AG04450 (cell line): ENCODE measurements at regions not wholly inside any gene's neighbourhood (a gene's known extent, or its start where the extent isn't known, plus 50 kb on each side); places are given as distances from the start of the nearest gene placed in this dataset.

ENCODE experiments used
- CTCF ChIA-PET: fragments of 300-600, 350-600 bp; formaldehyde crosslinking; extraction: SDS; loops from one replicate; lab custom pipeline; 2022; ENCODE audit warnings: antibody characterized with exemption, inconsistent platforms; lab: Charles Lee
- POLR2A ChIA-PET: fragments of 350-600 bp; formaldehyde crosslinking; extraction: SDS; loops from one replicate; lab custom pipeline; 2021; ENCODE audit warnings: antibody characterized with exemption, inconsistent platforms; lab: Yijun Ruan, JAX
- DNase-seq: peaks from one replicate; pipeline ENCODE4 v3.0.0-alpha.2; 2011; ENCODE audit warnings: low read depth, low spot score
- H3K27ac ChIP-seq: one replicate; pipeline ENCODE4 v1.5.1; 2012; ENCODE audit warnings: low read depth, low read length, control low read depth
- H3K27me3 ChIP-seq: one replicate; pipeline ENCODE4 v1.6.0; 2012; ENCODE audit warnings: low read length; ENCODE audit not compliant: control insufficient read depth, insufficient read depth
- H3K4me3 ChIP-seq: 2 replicates; pipeline ENCODE4 v1.5.1; 2011; ENCODE audit warnings: mild to moderate bottlenecking, low read depth, low read length, control low read depth
- H3K9me3 ChIP-seq: 2 replicates; pipeline ENCODE4 v1.5.1; 2012; ENCODE audit warnings: low read length; ENCODE audit not compliant: control insufficient read depth, insufficient read depth
- TF ChIP-seq, protein P1 (sequence below): IDR thresholded peaks from 2 replicates; pipeline ENCODE4 v1.5.1; 2011; ENCODE audit warnings: low read depth, low read length, control low read depth, inconsistent platforms

DNA sequence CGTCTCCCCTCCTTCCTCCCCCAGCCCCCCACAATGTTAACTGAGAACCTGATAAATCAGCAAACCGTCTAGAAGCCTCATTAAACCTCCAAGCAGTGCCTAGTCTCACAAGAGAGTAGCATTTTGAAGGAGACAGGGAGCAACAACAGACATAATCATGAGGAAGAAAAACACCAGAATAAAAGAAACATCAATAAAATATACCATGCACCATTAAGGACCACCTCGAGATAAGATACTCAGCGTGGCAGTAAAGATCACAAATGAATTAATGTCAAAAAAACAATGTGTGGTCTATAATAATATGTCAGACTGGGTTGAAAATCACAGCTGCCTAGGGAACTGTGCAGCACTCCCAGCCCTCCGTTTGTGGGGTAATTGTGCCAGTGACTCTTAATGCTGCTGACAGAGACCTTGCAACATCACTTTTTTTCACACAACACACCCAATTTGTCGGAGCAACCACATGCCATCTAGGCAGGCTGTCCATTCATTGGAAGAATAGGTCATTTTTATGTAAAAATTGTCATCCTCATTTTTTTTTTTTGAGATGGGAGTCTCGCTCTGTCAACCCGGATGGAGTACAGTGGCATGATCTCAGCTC, 450.8 kb upstream of the WWC1 start:
- H3K9me3 ChIP-seq, result no peaks in the 10 kb centered on the region
- no peak overlapping the region for H3K4me3 ChIP-seq
- ChIA-PET CTCF (no interaction called here), POLR2A (no interaction called here)
- TF ChIP-seq, protein P1, sequence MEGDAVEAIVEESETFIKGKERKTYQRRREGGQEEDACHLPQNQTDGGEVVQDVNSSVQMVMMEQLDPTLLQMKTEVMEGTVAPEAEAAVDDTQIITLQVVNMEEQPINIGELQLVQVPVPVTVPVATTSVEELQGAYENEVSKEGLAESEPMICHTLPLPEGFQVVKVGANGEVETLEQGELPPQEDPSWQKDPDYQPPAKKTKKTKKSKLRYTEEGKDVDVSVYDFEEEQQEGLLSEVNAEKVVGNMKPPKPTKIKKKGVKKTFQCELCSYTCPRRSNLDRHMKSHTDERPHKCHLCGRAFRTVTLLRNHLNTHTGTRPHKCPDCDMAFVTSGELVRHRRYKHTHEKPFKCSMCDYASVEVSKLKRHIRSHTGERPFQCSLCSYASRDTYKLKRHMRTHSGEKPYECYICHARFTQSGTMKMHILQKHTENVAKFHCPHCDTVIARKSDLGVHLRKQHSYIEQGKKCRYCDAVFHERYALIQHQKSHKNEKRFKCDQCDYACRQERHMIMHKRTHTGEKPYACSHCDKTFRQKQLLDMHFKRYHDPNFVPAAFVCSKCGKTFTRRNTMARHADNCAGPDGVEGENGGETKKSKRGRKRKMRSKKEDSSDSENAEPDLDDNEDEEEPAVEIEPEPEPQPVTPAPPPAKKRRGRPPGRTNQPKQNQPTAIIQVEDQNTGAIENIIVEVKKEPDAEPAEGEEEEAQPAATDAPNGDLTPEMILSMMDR, result no peak
- H3K27ac ChIP-seq, result no peak overlapping the region
- DNase-seq, result no peak
- H3K27me3 ChIP-seq, result peaks cover 5% of the 10 kb centered on the region

DNA sequence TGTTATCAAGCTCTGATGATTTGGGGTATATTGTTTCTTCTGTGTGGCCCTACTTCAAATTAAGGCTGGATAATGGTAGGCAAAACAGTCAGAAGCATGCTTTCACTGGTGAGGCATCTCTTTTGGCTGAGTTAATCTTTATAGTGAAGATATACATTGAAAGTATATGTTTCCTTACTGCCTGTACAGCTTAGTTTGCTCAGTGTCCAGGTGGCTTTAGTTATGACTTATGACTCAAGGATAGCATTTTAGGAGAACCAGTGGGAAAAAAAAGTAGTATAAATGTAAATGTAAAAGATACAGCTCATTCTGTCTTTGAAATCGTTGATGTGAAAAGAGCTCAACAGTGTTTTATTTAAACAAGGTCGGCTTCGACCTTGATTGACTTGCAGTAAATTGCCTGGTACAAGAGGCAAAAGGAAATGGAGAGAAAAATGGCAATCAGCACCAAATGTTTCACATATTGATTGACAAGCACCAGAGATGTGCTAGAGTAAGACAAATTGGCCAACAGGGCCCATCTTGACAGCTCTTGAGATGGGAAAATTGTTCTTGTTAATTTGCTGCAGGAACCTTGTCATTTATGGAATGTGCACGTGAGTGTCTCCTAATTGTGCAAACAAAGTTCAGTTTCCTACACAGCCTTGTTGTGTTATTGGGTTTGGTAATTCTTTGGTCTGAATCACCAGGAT, 447.4 kb upstream of the WWC1 start:
- Histone ChIP-seq H3K9me3 (no peaks in the 10 kb centered on the region), H3K27me3 (no peaks in the 10 kb centered on the region), H3K27ac (no peak overlapping the region), H3K4me3 (no peak overlapping the region)
- TF ChIP-seq, protein P1, result no peak
- POLR2A ChIA-PET, result no interaction called here
- no peak for DNase-seq
- CTCF ChIA-PET, result interaction anchor here (0.6 kb wide), 1 partner anchor 375 kb away, joined by 3 read pairs; no protein-coding TSS in a partner anchor

DNA sequence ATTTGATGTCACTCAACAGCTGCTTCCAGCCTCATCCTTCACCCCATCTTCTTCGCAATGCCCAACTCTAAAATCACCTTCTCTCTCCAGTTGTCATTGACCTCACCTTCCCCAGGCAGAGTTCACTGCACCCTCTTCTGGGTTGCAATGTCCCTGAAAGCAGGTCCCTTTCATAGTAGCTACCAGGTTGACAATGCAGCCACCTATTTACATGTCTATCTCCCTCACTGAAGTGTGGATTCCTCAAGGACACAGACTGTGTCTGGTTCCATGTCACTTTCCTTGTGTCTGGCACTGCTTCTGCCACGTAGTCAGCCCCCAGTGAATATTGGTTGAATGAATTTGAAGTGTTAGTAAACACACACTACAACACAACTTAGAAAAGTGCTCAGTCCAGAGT, 445.5 kb upstream of the WWC1 start:
- TF ChIP-seq, protein P1, result no peak
- Histone ChIP-seq H3K27me3 (no peaks in the 10 kb centered on the region), H3K4me3 (no peak overlapping the region), H3K27ac (no peak overlapping the region), H3K9me3 (no peaks in the 10 kb centered on the region)
- no peak for DNase-seq
- ChIA-PET CTCF (no interaction called here), POLR2A (no interaction called here)

DNA sequence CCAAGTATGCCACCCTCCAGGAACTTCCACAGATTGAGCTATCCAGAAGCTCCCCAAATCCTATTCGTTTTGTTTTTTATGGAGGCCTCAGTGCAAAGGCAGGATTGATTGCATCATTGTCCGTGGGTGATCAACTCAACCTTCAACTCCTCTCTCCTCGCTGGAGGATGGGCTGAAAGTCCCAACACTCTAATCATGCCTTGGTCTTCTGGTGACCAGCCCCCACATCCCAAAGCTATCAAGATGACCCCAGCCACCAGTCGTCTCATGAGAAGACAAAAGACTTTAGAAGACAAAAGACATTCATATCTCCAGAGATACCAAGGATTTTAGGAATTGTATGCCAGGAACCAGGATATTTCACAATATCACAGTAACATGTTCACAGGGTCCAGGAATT, 441.6 kb upstream of the WWC1 start:
- TF ChIP-seq, protein P1, result no peak
- Histone ChIP-seq H3K27ac (no peak overlapping the region), H3K27me3 (no peaks in the 10 kb centered on the region), H3K4me3 (no peak overlapping the region), H3K9me3 (no peaks in the 10 kb centered on the region)
- CTCF ChIA-PET, result no interaction called here
- POLR2A ChIA-PET, result no interaction called here
- DNase-seq, result no peak

DNA sequence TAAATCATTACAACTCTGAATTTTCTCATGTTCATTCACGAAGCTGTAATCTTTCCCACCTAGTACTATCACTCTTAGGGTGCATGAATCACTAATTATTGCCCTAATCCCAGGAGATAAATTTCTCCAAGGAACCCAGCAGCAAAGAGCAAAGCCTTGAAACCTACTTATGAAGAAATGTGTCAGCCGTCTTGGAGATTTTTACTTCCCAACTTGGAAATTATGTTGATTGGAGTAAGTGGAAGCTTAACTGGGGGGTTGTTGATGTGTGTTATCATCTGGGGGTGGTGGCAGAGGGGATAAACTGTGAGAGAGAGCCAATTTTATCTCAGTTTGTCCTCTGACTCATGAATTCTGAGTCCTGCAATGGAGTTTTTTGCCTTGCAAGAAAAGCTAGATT, 440.5 kb upstream of the WWC1 start:
- DNase-seq, result no peak
- ChIA-PET POLR2A (no interaction called here), CTCF (no interaction called here)
- TF ChIP-seq, protein P1, result no peak
- no peak overlapping the region for H3K27ac ChIP-seq
- H3K27me3 ChIP-seq, result no peaks in the 10 kb centered on the region
- H3K4me3 ChIP-seq, result no peak overlapping the region
- H3K9me3 ChIP-seq, result no peaks in the 10 kb centered on the region
